Gastroesophageal sphincter (tissue), 4 donors: ENCODE measurements at regions not wholly inside any gene's neighbourhood (a gene's known extent, or its start where the extent isn't known, plus 50 kb on each side); places are given as distances from the start of the nearest gene placed in this dataset.
"Not testable (repeated sequence)": the region's sequence is repeated elsewhere in the genome, so short reads cannot be mapped to it uniquely, and the experiment has no call there.

ENCODE experiments used
- ATAC-seq: fragments of 150-250 bp; one replicate; pipeline ENCODE4 v1.9.1; 2016; ENCODE audit warnings: mild to moderate bottlenecking, moderate library complexity
- H3K27ac ChIP-seq, 4 donors: fragments of 200-600 bp; sonication (generic) in 3 of 4; 1 replicate in 3 of 4; 2 replicates in 1 of 4; pipeline ENCODE4 v1.5.1; 2016 to 2019
- H3K27me3 ChIP-seq: fragments of 200-600 bp; sonication (generic); one replicate; pipeline ENCODE4 v1.5.1; 2019
- H3K36me3 ChIP-seq, 2 donors: fragments of 200-600 bp; sonication (generic); one replicate each; pipeline ENCODE4 v1.5.1; 2019; ENCODE audit warnings: control low read depth in 1 of 2
- H3K4me1 ChIP-seq, 3 donors: fragments of 200-600 bp; sonication (generic); 1 replicate in 2 of 3; 2 replicates in 1 of 3; pipeline ENCODE4 v1.5.1; 2016 to 2019; ENCODE audit warnings: control low read depth in 2 of 3
- H3K4me3 ChIP-seq, 2 donors: fragments of 200-600 bp; sonication (generic); one replicate each; pipeline ENCODE4 v1.5.1; 2019; ENCODE audit warnings: mild to moderate bottlenecking in 1 of 2, moderate library complexity in 1 of 2
- H3K9me3 ChIP-seq, 3 donors: fragments of 200-600 bp; sonication (generic); one replicate each; pipeline ENCODE4 v1.5.1; 2017 to 2019; ENCODE audit warnings: control low read depth in 2 of 3
- CTCF ChIP-seq, 4 experiments: fragments of 200-600 bp in 2 of 4; fragments of 450-650 bp in 2 of 4; sonication (generic) in 1 of 4; IDR thresholded peaks; one replicate each; pipeline ENCODE4 v1.5.1; 2017 to 2019; ENCODE audit warnings: antibody characterized with exemption in 4 of 4, mild to moderate bottlenecking in 2 of 4, moderate library complexity in 2 of 4
- EP300 ChIP-seq: sonication (generic); formaldehyde crosslinking; IDR thresholded peaks from one replicate; pipeline ENCODE4 v1.6.1; 2017; ENCODE audit warnings: antibody characterized with exemption, mild to moderate bottlenecking
- POLR2A ChIP-seq, 2 donors: fragments of 450-650 bp; IDR thresholded peaks; one replicate each; pipeline ENCODE4 v1.6.1; 2017; ENCODE audit warnings: antibody characterized with exemption in 2 of 2, mild to moderate bottlenecking in 2 of 2, moderate library complexity in 1 of 2
- POLR2AphosphoS5 ChIP-seq: sonication (generic); formaldehyde crosslinking; IDR thresholded peaks from one replicate; pipeline ENCODE4 v1.6.1; 2017; ENCODE audit warnings: antibody characterized with exemption
- WGBS, 2 donors: methylation state at CpG; one replicate each; pipeline ENCODE4 v1.1.5; 2018; ENCODE audit warnings: low coverage in 1 of 2; 5-methylcytosine and 5-hydroxymethylcytosine counted together

DNA sequence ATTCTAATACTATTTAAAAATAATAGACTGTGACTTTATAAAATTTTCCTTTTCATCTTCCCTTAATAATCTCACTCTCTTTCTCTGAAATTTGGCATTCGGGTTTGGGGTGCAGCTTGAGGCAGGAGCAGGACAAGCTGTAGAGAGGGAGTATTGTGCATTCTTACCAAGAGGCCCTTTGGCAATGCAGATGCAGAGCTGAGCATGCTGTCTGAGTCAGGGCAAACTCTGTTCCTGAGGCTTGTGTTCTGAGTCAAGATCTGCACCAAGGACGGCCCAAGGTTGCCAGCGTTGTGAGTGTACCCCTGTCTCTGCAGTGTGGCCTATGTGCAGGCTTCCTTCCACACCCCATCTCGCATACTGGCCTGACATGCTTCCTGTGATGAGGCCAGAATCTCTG lies 343.8 kb upstream of the FRG2C start:
- no peak for TF ChIP-seq POLR2AphosphoS5
- no peak for TF ChIP-seq POLR2A (IDR thresholded peaks at IDR 0.05)
- no peak for TF ChIP-seq EP300
- no peak for TF ChIP-seq CTCF (IDR thresholded peaks at IDR 0.05)
- ATAC-seq, result no peak
- 60 to 85% methylated on average over 1 to 4 of the region's 4 CpGs for whole genome bisulfite sequencing, 2 donors
- no peak overlapping the region for H3K27ac ChIP-seq
- no peaks in the 10 kb centered on the region for H3K36me3 ChIP-seq
- no peak overlapping the region for H3K4me3 ChIP-seq
- no peaks in the 10 kb centered on the region for H3K4me1 ChIP-seq
- H3K27me3 ChIP-seq, result no peaks in the 10 kb centered on the region
- H3K9me3 ChIP-seq, result no peaks in the 10 kb centered on the region

DNA sequence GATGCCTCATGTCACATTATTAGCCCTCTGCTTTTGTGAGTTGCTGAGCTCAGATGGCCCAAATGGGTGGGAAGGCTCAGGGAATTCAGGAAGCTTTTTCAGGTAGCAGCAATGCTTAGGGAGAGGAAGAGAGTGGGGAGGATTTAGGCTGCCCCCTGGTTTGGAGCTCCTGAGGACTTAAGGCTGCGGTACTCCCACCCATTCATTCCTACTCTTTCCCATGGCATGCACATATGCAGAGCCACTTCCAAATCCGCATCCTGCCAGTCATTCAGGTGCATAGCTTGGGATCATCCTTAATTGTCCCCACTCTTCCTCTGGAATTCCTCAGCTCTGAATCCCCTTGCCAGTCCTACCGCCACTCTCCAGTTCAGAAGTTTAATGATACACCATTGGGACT lies 343.1 kb upstream of the FRG2C start:
- no peaks in the 10 kb centered on the region for H3K36me3 ChIP-seq
- H3K27ac ChIP-seq, result no peak overlapping the region
- H3K4me1 ChIP-seq, result no peaks in the 10 kb centered on the region
- no peaks in the 10 kb centered on the region for H3K9me3 ChIP-seq
- ATAC-seq, result no peak
- H3K4me3 ChIP-seq, result no peak overlapping the region
- TF ChIP-seq CTCF (IDR thresholded peaks at IDR 0.05) (no peak), POLR2A (IDR thresholded peaks at IDR 0.05) (no peak), POLR2AphosphoS5 (no peak), EP300 (no peak)
- peaks cover under 1% of the 10 kb centered on the region for H3K27me3 ChIP-seq
- WGBS, 2 donors, result 93 to 100% methylated on average over 2 to 3 of the region's 3 CpGs

- ATAC-seq, H3K36me3 ChIP-seq, H3K27ac ChIP-seq, H3K4me1 ChIP-seq, H3K9me3 ChIP-seq, H3K4me3 ChIP-seq: not testable (repeated sequence)
- WGBS, 2 donors, result 61 to 81% methylated on average over 2 of the region's 2 CpGs
- peaks cover 14% of the 10 kb centered on the region for H3K27me3 ChIP-seq
Measured at GRCh38 chr3:75323936-75324335, 340.2 kb upstream of the FRG2C start.

GRCh38 chr3:75325716-75326115 lies 338.4 kb upstream of the FRG2C start:
- no peak for ATAC-seq
- Histone ChIP-seq H3K4me1 (peaks cover 0 to 4% (median 0%) of the 10 kb centered on the region in 3 donors), H3K36me3 (no peaks in the 10 kb centered on the region), H3K4me3 (no peak overlapping the region), H3K9me3 (no peaks in the 10 kb centered on the region), H3K27me3 (peaks cover 18% of the 10 kb centered on the region), H3K27ac (no peak overlapping the region)
- WGBS, 2 donors, result 83% methylated on average over 1 of the region's 2 CpGs; no CpG with 5 or more reads in 1 of the 2 donors
- TF ChIP-seq EP300, result no peak
- no peak for TF ChIP-seq CTCF (IDR thresholded peaks at IDR 0.05)
- no peak for TF ChIP-seq POLR2AphosphoS5
- no peak for TF ChIP-seq POLR2A (IDR thresholded peaks at IDR 0.05)

- H3K27ac ChIP-seq, result no peak overlapping the region
- peaks cover 18% of the 10 kb centered on the region for H3K27me3 ChIP-seq
- no peak overlapping the region for H3K4me3 ChIP-seq
- no peaks in the 10 kb centered on the region for H3K36me3 ChIP-seq
- TF ChIP-seq POLR2AphosphoS5 (no peak), EP300 (no peak), POLR2A (IDR thresholded peaks at IDR 0.05) (no peak), CTCF (IDR thresholded peaks at IDR 0.05) (no peak)
- H3K9me3 ChIP-seq, result no peaks in the 10 kb centered on the region
- 61 to 71% methylated on average over 3 to 9 of the region's 9 CpGs for WGBS, 2 donors
- no peak for ATAC-seq
- H3K4me1 ChIP-seq, result peaks cover 0 to 8% (median 0%) of the 10 kb centered on the region in 3 donors
Measured at GRCh38 chr3:75327453-75327852, 336.7 kb upstream of the FRG2C start.
